MCF 10A (cell line): ENCODE measurements at regions not wholly inside any gene's neighbourhood (a gene's known extent, or its start where the extent isn't known, plus 50 kb on each side); places are given as distances from the start of the nearest gene placed in this dataset.

Experiments
- BruUV-seq: library from RNA; stranded (reverse); fragments of 400-500 nt; replicated peaks from 2 replicates; lab custom pipeline; 2021; lab: Mats Ljungman, UMichigan
- CTCF ChIA-PET: fragments of 300-600 bp; sonication (Branson Sonifier 250); formaldehyde crosslinking; extraction: SDS; loops from one replicate; lab custom pipeline; 2021; ENCODE audit warnings: antibody characterized with exemption, inconsistent platforms; lab: Yijun Ruan, JAX
- POLR2A ChIA-PET: fragments of 300-600, 350-650 bp; sonication (Branson Sonifier 250); formaldehyde crosslinking; extraction: SDS; loops from one replicate; lab custom pipeline; 2020; ENCODE audit warnings: antibody characterized with exemption, inconsistent platforms; lab: Yijun Ruan, JAX
- DNase-seq: peaks from one replicate; pipeline ENCODE4 v3.0.0-alpha.2; 2018; ENCODE audit not compliant: unreplicated experiment
- H3K27ac Mint-ChIP-seq: one replicate; pipeline ENCODE4 v1.8.0; 2022; ENCODE audit warnings: mild to moderate bottlenecking, low read depth, mixed read lengths; ENCODE audit not compliant: unreplicated experiment
- H3K27me3 Mint-ChIP-seq: one replicate; pipeline ENCODE4 v1.8.0; 2022; ENCODE audit warnings: mixed read lengths; ENCODE audit not compliant: insufficient read depth, unreplicated experiment
- H3K36me3 Mint-ChIP-seq: one replicate; pipeline ENCODE4 v1.8.0; 2022; ENCODE audit warnings: mild to moderate bottlenecking, moderate library complexity, mixed read lengths; ENCODE audit not compliant: insufficient read depth, unreplicated experiment
- H3K4me1 Mint-ChIP-seq: one replicate; pipeline ENCODE4 v1.8.0; 2022; ENCODE audit warnings: mixed read lengths; ENCODE audit not compliant: insufficient read depth, unreplicated experiment
- H3K4me3 Mint-ChIP-seq: one replicate; pipeline ENCODE4 v1.8.0; 2022; ENCODE audit warnings: mild to moderate bottlenecking, moderate library complexity, mixed read lengths; ENCODE audit not compliant: unreplicated experiment
- H3K9me3 Mint-ChIP-seq: one replicate; pipeline ENCODE4 v1.8.0; 2022; ENCODE audit warnings: mixed read lengths; ENCODE audit not compliant: unreplicated experiment
- CTCF ChIP-seq: fragments of 200-600 bp; IDR thresholded peaks from one replicate; pipeline ENCODE4 v1.8.0; 2022; ENCODE audit warnings: antibody characterized with exemption, mild to moderate bottlenecking; ENCODE audit not compliant: unreplicated experiment
- intact Hi-C: fragments of 100-400 bp; cut with micrococcal nuclease; formaldehyde crosslinking; loops from 2 replicates; pipeline ENCODE4 v1.14.1; 2022

GRCh38 chr14:22452330-22452729 lies 136.7 kb downstream of the DAD1 start:
- no TSS peak for BruUV-seq
- ChIA-PET CTCF (interaction anchor here (0.7 to 1.1 kb wide), 2 partner anchors 19 to 257 kb away, joined by 3 to 5 read pairs; no protein-coding TSS in a partner anchor), POLR2A (interaction anchor here (0.6 to 0.7 kb wide), 2 partner anchors 15 to 178 kb away, joined by 3 read pairs; no protein-coding TSS in a partner anchor)
- DNase-seq = no peak
- no peak overlapping the region for H3K4me3 Mint-ChIP-seq
- H3K27me3 Mint-ChIP-seq = peaks cover 47% of the 10 kb centered on the region
- intact Hi-C loops = no loop called here
- H3K9me3 Mint-ChIP-seq = no peaks in the 10 kb centered on the region
- no peak overlapping the region for H3K27ac Mint-ChIP-seq
- no peaks in the 10 kb centered on the region for H3K4me1 Mint-ChIP-seq
- H3K36me3 Mint-ChIP-seq = no peaks in the 10 kb centered on the region
- TF ChIP-seq CTCF = no peak

- no peak for TF ChIP-seq CTCF
- no peak for DNase-seq
Measured at GRCh38 chr14:22450266-22450665, 138.8 kb downstream of the DAD1 start.

GRCh38 chr14:22449600-22449905 lies 139.5 kb downstream of the DAD1 start:
- Mint-ChIP-seq H3K4me3 (no peak overlapping the region), H3K27me3 (peaks cover 22% of the 10 kb centered on the region), H3K9me3 (no peaks in the 10 kb centered on the region), H3K4me1 (no peaks in the 10 kb centered on the region), H3K27ac (no peak overlapping the region), H3K36me3 (no peaks in the 10 kb centered on the region)
- no TSS peak for BruUV-seq
- no peak for TF ChIP-seq CTCF
- CTCF ChIA-PET = no interaction called here
- no peak for DNase-seq
- intact Hi-C loops = no loop called here
- POLR2A ChIA-PET = no interaction called here

More at GRCh38 chr14:22450266-22450665, 138.8 kb downstream of the DAD1 start:
- Mint-ChIP-seq H3K36me3 (no peaks in the 10 kb centered on the region), H3K9me3 (no peaks in the 10 kb centered on the region), H3K27me3 (peaks cover 29% of the 10 kb centered on the region), H3K27ac (no peak overlapping the region), H3K4me1 (no peaks in the 10 kb centered on the region), H3K4me3 (no peak overlapping the region)
- BruUV-seq = no TSS peak
- intact Hi-C loops = no loop called here
- ChIA-PET CTCF (no interaction called here), POLR2A (no interaction called here)

GRCh38 chr14:22448905-22449599 lies 140.0 kb downstream of the DAD1 start:
- Mint-ChIP-seq H3K4me1 (no peaks in the 10 kb centered on the region), H3K27me3 (peaks cover 17% of the 10 kb centered on the region), H3K9me3 (no peaks in the 10 kb centered on the region), H3K27ac (no peak overlapping the region), H3K36me3 (no peaks in the 10 kb centered on the region), H3K4me3 (no peak overlapping the region)
- no peak for TF ChIP-seq CTCF
- no peak for DNase-seq
- POLR2A ChIA-PET = interaction anchor here (0.7 kb wide), 1 partner anchor 40 kb away, joined by 3 read pairs; no protein-coding TSS in a partner anchor
- intact Hi-C loops = no loop called here
- CTCF ChIA-PET = no interaction called here
- BruUV-seq = no TSS peak
